HCT116 (cell line): ENCODE measurements at regions not wholly inside any gene's neighbourhood (a gene's known extent, or its start where the extent isn't known, plus 50 kb on each side); places are given as distances from the start of the nearest gene placed in this dataset.

Experiments
- ATAC-seq: fragments of 200-7000 bp; cut with Tn5 transposase; 2 replicates; pipeline ENCODE4 v1.9.1; 2020; ENCODE audit warnings: mild to moderate bottlenecking, moderate library complexity
- BruUV-seq: library from RNA; stranded (reverse); fragments of 400-500 nt; replicated peaks from 2 replicates; lab custom pipeline; 2021; lab: Mats Ljungman, UMichigan
- CTCF ChIA-PET: fragments of 300-600 bp; sonication (Branson Sonifier 250); formaldehyde crosslinking; loops from one replicate; lab custom pipeline; 2021; ENCODE audit warnings: antibody characterized with exemption; lab: Charles Lee
- POLR2A ChIA-PET: fragments of 300-600, 350-600 bp; sonication (Branson Sonifier 250); formaldehyde crosslinking; loops from one replicate; lab custom pipeline; 2021; ENCODE audit warnings: antibody characterized with exemption; lab: Charles Lee
- RAD21 ChIA-PET, 2 experiments: fragments of 300-600 bp; sonication (Branson Sonifier 250); formaldehyde crosslinking; loops; one replicate each; lab custom pipeline; 2023; ENCODE audit warnings: low total read pairs in 2 of 2; ENCODE audit not compliant: uncharacterized antibody in 2 of 2, unreplicated experiment in 2 of 2, low non-redundant PET in 1 of 2; lab: Charles Lee
- DNase-seq: peaks from one replicate; pipeline ENCODE4 v3.0.0-alpha.2; 2010; ENCODE audit warnings: low read depth, low spot score
- H2AFZ ChIP-seq: fragments of 200-600 bp; shearing (Covaris generic), sonication (generic); 2 replicates; pipeline ENCODE4 v1.6.1; 2017; ENCODE audit warnings: low read depth, mixed run types, mixed read lengths, antibody characterized with exemption, low read length; ENCODE audit not compliant: poor library complexity, severe bottlenecking
- H3K27ac ChIP-seq: 2 replicates; pipeline ENCODE4 v1.5.1; 2012; ENCODE audit warnings: low read depth, low read length
- H3K27me3 ChIP-seq: fragments of 200-600 bp; sonication (generic); 2 replicates; pipeline ENCODE4 v1.6.1; 2016; ENCODE audit warnings: mixed run types, low read length, mixed read lengths; ENCODE audit not compliant: insufficient read depth
- H3K36me3 ChIP-seq, 2 experiments: fragments of 200-500 bp in 1 of 2; fragments of 200-600 bp in 1 of 2; sonication (Bioruptor generic) in 1 of 2; sonication (generic) in 1 of 2; 2 replicates each; pipeline versions ENCODE4 v1.5.1 to v1.6.1; 2014 to 2016; ENCODE audit warnings: low read length in 2 of 2, inconsistent platforms in 1 of 2, mixed read lengths in 1 of 2, mixed run types in 1 of 2; ENCODE audit not compliant: insufficient read depth in 2 of 2, control insufficient read depth in 1 of 2
- H3K4me1 ChIP-seq, 2 experiments: fragments of 200-600 bp in 1 of 2; sonication (generic) in 1 of 2; 2 replicates each; pipeline versions ENCODE4 v1.5.1 to v1.6.1; 2012 to 2017; ENCODE audit warnings: low read length in 2 of 2, inconsistent platforms in 1 of 2, mild to moderate bottlenecking in 1 of 2, mixed read lengths in 1 of 2, mixed run types in 1 of 2, moderate library complexity in 1 of 2; ENCODE audit not compliant: insufficient read depth in 2 of 2, control insufficient read depth in 1 of 2
- H3K4me2 ChIP-seq: fragments of 200-600 bp; sonication (generic); 2 replicates; pipeline ENCODE4 v1.6.1; 2017; ENCODE audit warnings: mixed run types, low read length, mixed read lengths
- H3K4me3 ChIP-seq, 2 experiments: fragments of 200-600 bp in 1 of 2; sonication (generic) in 1 of 2; replicated peaks in 1 of 2; 2 replicates each; pipeline ENCODE4 v1.5.1; 2011 to 2016; ENCODE audit warnings: low read length in 2 of 2, control low read depth in 1 of 2, low read depth in 1 of 2, mild to moderate bottlenecking in 1 of 2, mixed read lengths in 1 of 2, mixed run types in 1 of 2
- H3K79me2 ChIP-seq: fragments of 200-600 bp; sonication (generic); 2 replicates; pipeline ENCODE4 v1.6.1; 2017; ENCODE audit warnings: mild to moderate bottlenecking, mixed run types, low read length, moderate library complexity, mixed read lengths; ENCODE audit not compliant: insufficient read depth
- H3K9ac ChIP-seq: fragments of 200-600 bp; sonication (generic); 2 replicates; pipeline ENCODE4 v1.6.1; 2016; ENCODE audit warnings: low read length, mixed read lengths
- H3K9me2 ChIP-seq: fragments of 200-600 bp; sonication (generic), shearing (Covaris generic); 2 replicates; pipeline ENCODE4 v1.6.1; 2017; ENCODE audit warnings: mixed run types, mild to moderate bottlenecking, moderate library complexity; ENCODE audit not compliant: insufficient read depth
- H3K9me3 ChIP-seq, 2 experiments: fragments of 200-500 bp in 1 of 2; fragments of 200-600 bp in 1 of 2; sonication (Bioruptor generic) in 1 of 2; sonication (generic) in 1 of 2; 2 replicates each; pipeline ENCODE4 v1.6.1; 2014 to 2017; ENCODE audit warnings: low read length in 2 of 2, mixed read lengths in 2 of 2, inconsistent platforms in 1 of 2, low read depth in 1 of 2, mild to moderate bottlenecking in 1 of 2, mixed run types in 1 of 2, moderate library complexity in 1 of 2; ENCODE audit not compliant: control insufficient read depth in 1 of 2, insufficient read depth in 1 of 2
- H4K20me1 ChIP-seq: fragments of 200-600 bp; sonication (generic), shearing (Covaris generic); 2 replicates; pipeline ENCODE4 v1.6.1; 2017; ENCODE audit warnings: mixed run types, mild to moderate bottlenecking, moderate library complexity; ENCODE audit not compliant: insufficient read depth
- ATF3 ChIP-seq: IDR thresholded peaks from 2 replicates; pipeline ENCODE4 v1.6.1; 2012
- CEBPB ChIP-seq: IDR thresholded peaks from 2 replicates; pipeline ENCODE4 v1.6.1; 2012; ENCODE audit warnings: low read depth
- EGR1 ChIP-seq: IDR thresholded peaks from 2 replicates; pipeline ENCODE4 v1.6.1; 2012; ENCODE audit warnings: low read depth
- ELF1 ChIP-seq: IDR thresholded peaks from 2 replicates; pipeline ENCODE4 v1.6.1; 2012; ENCODE audit warnings: low read depth, borderline replicate concordance
- EZH2 ChIP-seq: fragments of 200-600 bp; sonication (generic); IDR thresholded peaks from 2 replicates; pipeline ENCODE4 v1.6.1; 2017; ENCODE audit warnings: antibody characterized with exemption, mixed run types
- EZH2phosphoT487 ChIP-seq: fragments of 200-600 bp; IDR thresholded peaks from 2 replicates; pipeline ENCODE4 v1.6.1; 2018; ENCODE audit warnings: antibody characterized with exemption, borderline replicate concordance
- JUND ChIP-seq: IDR thresholded peaks from 2 replicates; pipeline ENCODE4 v1.6.1; 2012
- POLR2A ChIP-seq: IDR thresholded peaks from 2 replicates; pipeline ENCODE4 v1.7.0; 2011; ENCODE audit warnings: borderline replicate concordance; ENCODE audit not compliant: insufficient read depth, insufficient read length; ENCODE audit errors: extremely low read depth
- POLR2AphosphoS5 ChIP-seq: IDR thresholded peaks from 2 replicates; pipeline ENCODE4 v1.6.1; 2011; ENCODE audit warnings: mild to moderate bottlenecking, low read depth, low read length, moderate library complexity
- RAD21 ChIP-seq: IDR thresholded peaks from 2 replicates; pipeline ENCODE4 v1.6.1; 2012; ENCODE audit warnings: low read depth, mild to moderate bottlenecking
- REST ChIP-seq: IDR thresholded peaks from 2 replicates; pipeline ENCODE4 v1.6.1; 2012; ENCODE audit warnings: low read depth
- SIN3A ChIP-seq: IDR thresholded peaks from 2 replicates; pipeline ENCODE4 v1.6.1; 2012; ENCODE audit warnings: low read depth
- SP1 ChIP-seq: IDR thresholded peaks from 2 replicates; pipeline ENCODE4 v1.6.1; 2012; ENCODE audit warnings: low read depth
- SRF ChIP-seq: IDR thresholded peaks from 2 replicates; pipeline ENCODE4 v1.6.1; 2012; ENCODE audit warnings: low read depth
- TCF7L2 ChIP-seq: IDR thresholded peaks from 2 replicates; pipeline ENCODE4 v1.7.0; 2011; ENCODE audit warnings: borderline replicate concordance, inconsistent platforms; ENCODE audit not compliant: insufficient read depth, insufficient read length; ENCODE audit errors: extremely low read depth
- ZFX ChIP-seq: fragments of 450-650 bp; IDR thresholded peaks from 2 replicates; pipeline ENCODE4 v1.6.1; 2017
- intact Hi-C: fragments of 100-400 bp; cut with micrococcal nuclease; formaldehyde crosslinking; loops from 2 replicates; pipeline ENCODE4 v1.10.0; 2022

- no peak for TF ChIP-seq SIN3A
- TF ChIP-seq ELF1, result no peak
- TF ChIP-seq, all 23 proteins: peak for 0
Observed at GRCh38 chr17:13378361-13378760, 223.4 kb downstream of the HS3ST3A1 start (continued).

- H2AFZ ChIP-seq, result no peak overlapping the region
- intact Hi-C loops, result no loop called here
- H3K36me3 ChIP-seq, result no peaks in the 10 kb centered on the region
- H3K4me2 ChIP-seq, result no peak overlapping the region
- ChIA-PET RAD21 (no interaction called here), CTCF (no interaction called here), POLR2A (interaction anchor here (0.6 kb wide), 1 partner anchor 16 kb away, joined by 3 read pairs; no protein-coding TSS in a partner anchor)
- no peak overlapping the region for H3K9ac ChIP-seq
- BruUV-seq, result no TSS peak
- no peaks in the 10 kb centered on the region for H3K79me2 ChIP-seq
- DNase-seq (no peak), ATAC-seq (no peak)
- H3K9me3 ChIP-seq, result no peaks in the 10 kb centered on the region
- no peaks in the 10 kb centered on the region for H3K4me1 ChIP-seq
- H3K27me3 ChIP-seq, result no peaks in the 10 kb centered on the region
- H3K4me3 ChIP-seq, result no peak overlapping the region
- 0 out of 2 replicates have a peak, but pooled peaks cover 1% of the 10 kb centered on the region for H3K9me2 ChIP-seq
- no peak overlapping the region for H3K27ac ChIP-seq
- no peak for TF ChIP-seq SP1
- TF ChIP-seq RAD21, result no peak
- no peak for TF ChIP-seq EZH2phosphoT487
- no peak for TF ChIP-seq SRF
- no peak for TF ChIP-seq POLR2A
- TF ChIP-seq EGR1, result no peak
- no peak for TF ChIP-seq ZFX
- no peak for TF ChIP-seq EZH2
- TF ChIP-seq ELF1, result no peak
- TF ChIP-seq REST, result no peak
- no peak for TF ChIP-seq POLR2AphosphoS5
- TF ChIP-seq JUND, result no peak
- no peak for TF ChIP-seq TCF7L2
- no peak for TF ChIP-seq ATF3
- TF ChIP-seq CEBPB, result no peak
- no peaks in the 10 kb centered on the region for H4K20me1 ChIP-seq
Observed at GRCh38 chr17:13374203-13375143, 227.3 kb downstream of the HS3ST3A1 start.
